ENCODE measurements at regions not wholly inside any gene's neighbourhood (a gene's known extent, or its start where the extent isn't known, plus 50 kb on each side); places are given as distances from the start of the nearest gene placed in this dataset.

GRCh38 chr5:124297826-124298225, 448.6 kb downstream of the ZNF608 start:
- Histone ChIP-seq H3K79me1 (ENCODE audit: low read depth, low read length) (no peaks in the 10 kb centered on the region), H2BK12ac (ENCODE audit: low read depth, low read length) (no peak overlapping the region), H3K4ac (replicated peaks; ENCODE audit: insufficient read length, low read depth, low read length) (no peak overlapping the region), H3K14ac (ENCODE audit: insufficient read length) (no peak overlapping the region), H4K5ac (ENCODE audit: insufficient read length, low read depth, low read length) (no peak overlapping the region), H2BK20ac (ENCODE audit: low read length) (peak overlapping the region; percentile 25; the same call in 1 of the 2 replicates), H3K9me3 (ENCODE audit: insufficient read depth in 2 of 2, low read depth in 1 of 2, low read length in 1 of 2) (no peaks in the 10 kb centered on the region), H3K9ac (replicated peaks in 1 of 4; ENCODE audit: extremely low read depth in 1 of 4, low read depth in 3 of 4, low read length in 3 of 4) (no peak overlapping the region), H2AK5ac (ENCODE audit: low read depth, low read length) (no peak overlapping the region), H3K36me3 (ENCODE audit: control insufficient read depth in 2 of 4, insufficient read depth in 4 of 4, low read length in 3 of 4) (no peaks in the 10 kb centered on the region), H3K27me3 (replicated peaks in 1 of 4; ENCODE audit: control insufficient read depth in 3 of 4, extremely low read depth in 1 of 4, insufficient read depth in 3 of 4, low read length in 3 of 4) (no peaks in the 10 kb centered on the region), H2BK5ac (ENCODE audit: low read depth, low read length) (no peak overlapping the region), H4K91ac (replicated peaks; ENCODE audit: insufficient read length, low read length) (no peak overlapping the region), H3K27ac (ENCODE audit: low read depth, low read length) (no peak overlapping the region), H3K23ac (ENCODE audit: insufficient read length) (no peak overlapping the region), H3K18ac (ENCODE audit: extremely low read depth, low read length) (no peak overlapping the region), H3K79me2 (ENCODE audit: control insufficient read depth in 1 of 2, insufficient read depth in 2 of 2, low read length in 2 of 2) (no peaks in the 10 kb centered on the region), H2AFZ (ENCODE audit: low read length) (no peak overlapping the region), H3K4me3 (ENCODE audit: extremely low read depth in 1 of 4, insufficient read depth in 2 of 4, low read depth in 3 of 4, low read length in 4 of 4) (no peak overlapping the region), H2BK15ac (ENCODE audit: low read length) (no peak overlapping the region), H3K23me2 (ENCODE audit: low read depth, low read length) (no peaks in the 10 kb centered on the region), H3K4me1 (replicated peaks in 1 of 4; ENCODE audit: control insufficient read depth in 3 of 4, insufficient read depth in 4 of 4, low read length in 3 of 4) (no peaks in the 10 kb centered on the region), H4K20me1 (replicated peaks in 1 of 2; ENCODE audit: control insufficient read depth in 1 of 2, insufficient read depth in 2 of 2, low read length in 2 of 2) (no peaks in the 10 kb centered on the region), H4K8ac (ENCODE audit: extremely low read depth, insufficient read depth, low read length) (no peak overlapping the region), H3K4me2 (ENCODE audit: insufficient read depth in 1 of 2, low read depth in 2 of 2, low read length in 2 of 2) (no peak overlapping the region), H3K56ac (replicated peaks; ENCODE audit: insufficient read length, low read depth, low read length) (no peak overlapping the region), H2BK120ac (replicated peaks; ENCODE audit: low read depth, low read length) (no peak overlapping the region)
- no peak for TF ChIP-seq TCF12 (IDR thresholded peaks at IDR 0.05; ENCODE audit: low read depth, low read length)
- no peak for TF ChIP-seq EGR1 (IDR thresholded peaks at IDR 0.05; ENCODE audit: borderline replicate concordance, low read depth, low read length)
- no peak for TF ChIP-seq GTF2F1 (IDR thresholded peaks at IDR 0.05; ENCODE audit: borderline replicate concordance, low read depth, low read length)
- WGBS, 2 experiments (ENCODE audit: extremely low coverage in 1 of 2, insufficient coverage in 1 of 2, insufficient read length in 1 of 2, insufficient replicate concordance in 2 of 2, low coverage in 1 of 2, low lambda C conversion rate in 2 of 2, missing lambda C conversion rate in 1 of 2) = 73% methylated on average over 3 of the region's 3 CpGs; no CpG with 5 or more reads in 1 of the 2 experiments
- CTCF ChIA-PET (ENCODE audit: partially characterized antibody) = no interaction called here
- no peak for FAIRE-seq
- DNase-seq (ENCODE audit: low read depth in 1 of 2, low spot score in 2 of 2) = no peak
- POLR2A ChIA-PET (ENCODE audit: partially characterized antibody) = no interaction called here

Data from H1 (cell line).